PFSK-1 (cell line): ENCODE measurements at regions not wholly inside any gene's neighbourhood (a gene's known extent, or its start where the extent isn't known, plus 50 kb on each side); places are given as distances from the start of the nearest gene placed in this dataset.

Experiments used
- POLR2AphosphoS5 ChIP-seq: IDR thresholded peaks from 2 replicates; pipeline ENCODE4 v1.6.1; 2012; ENCODE audit warnings: low read depth, mild to moderate bottlenecking, control low read depth, low read length, moderate library complexity
- REST ChIP-seq, 2 experiments: IDR thresholded peaks; 2 replicates each; pipeline versions ENCODE4 v1.6.1 to v1.8.0; 2011 to 2012; ENCODE audit warnings: low read depth in 2 of 2, low read length in 2 of 2, control low read depth in 1 of 2, inconsistent platforms in 1 of 2, mild to moderate bottlenecking in 1 of 2, moderate library complexity in 1 of 2; ENCODE audit not compliant: insufficient read depth in 1 of 2

- TF ChIP-seq POLR2AphosphoS5 (no peak), REST (IDR thresholded peaks at IDR 0.05; ENCODE audit: insufficient read depth in 1 of 2, low read depth in 2 of 2, low read length in 2 of 2) (no peak)
These were observed 161.8 kb upstream of the MTPN start for GRCh38 chr7:136138991-136139390.
